ENCODE measurements at regions not wholly inside any gene's neighbourhood (a gene's known extent, or its start where the extent isn't known, plus 50 kb on each side); places are given as distances from the start of the nearest gene placed in this dataset.

GRCh38 chr1:21340230-21340945 lies 50.1 kb upstream of the ECE1 start:
- TF ChIP-seq YY1 (IDR thresholded peaks at IDR 0.05; ENCODE audit: extremely low read depth, insufficient replicate concordance, low read depth, low read length): no peak
- no peak for TF ChIP-seq POLR2AphosphoS5 (IDR thresholded peaks at IDR 0.05; ENCODE audit: low read depth, low read length)
- TF ChIP-seq CTCF (IDR thresholded peaks at IDR 0.05 in 2 of 3, conservative IDR thresholded peaks at IDR 0.05 in 1 of 3; ENCODE audit: borderline replicate concordance in 1 of 3, insufficient read depth in 1 of 3, low read depth in 2 of 3, low read length in 2 of 3): no peak
